Calu3 (cell line): ENCODE measurements at regions not wholly inside any gene's neighbourhood (a gene's known extent, or its start where the extent isn't known, plus 50 kb on each side); places are given as distances from the start of the nearest gene placed in this dataset.

Experiments
- BruUV-seq: library from RNA; stranded (reverse); fragments of 400-500 nt; replicated peaks from 2 replicates; lab custom pipeline; 2021; lab: Mats Ljungman, UMichigan
- CTCF ChIA-PET: fragments of 300-600 bp; sonication (Branson Sonifier 250); formaldehyde crosslinking; loops from one replicate; lab custom pipeline; 2022; ENCODE audit warnings: antibody characterized with exemption; lab: Charles Lee
- DNase-seq: peaks from one replicate; pipeline ENCODE4 v3.0.0; 2022
- H3K27ac Mint-ChIP-seq: one replicate; pipeline ENCODE4 v1.8.0; 2022; ENCODE audit warnings: mixed read lengths; ENCODE audit not compliant: unreplicated experiment
- H3K27me3 Mint-ChIP-seq: one replicate; pipeline ENCODE4 v1.8.0; 2022; ENCODE audit warnings: mixed read lengths; ENCODE audit not compliant: unreplicated experiment
- H3K36me3 Mint-ChIP-seq: one replicate; pipeline ENCODE4 v1.8.0; 2022; ENCODE audit warnings: mild to moderate bottlenecking, moderate library complexity, mixed read lengths; ENCODE audit not compliant: insufficient read depth, unreplicated experiment
- H3K4me1 Mint-ChIP-seq: one replicate; pipeline ENCODE4 v1.8.0; 2022; ENCODE audit warnings: mild to moderate bottlenecking, low read depth, mixed read lengths; ENCODE audit not compliant: unreplicated experiment
- H3K4me3 Mint-ChIP-seq: one replicate; pipeline ENCODE4 v1.8.0; 2022; ENCODE audit warnings: mild to moderate bottlenecking, low read depth, moderate library complexity, mixed read lengths; ENCODE audit not compliant: unreplicated experiment
- H3K9me3 Mint-ChIP-seq: one replicate; pipeline ENCODE4 v1.8.0; 2022; ENCODE audit warnings: low read depth, mixed read lengths; ENCODE audit not compliant: unreplicated experiment
- CTCF ChIP-seq: fragments of 200-600 bp; IDR thresholded peaks from one replicate; pipeline ENCODE4 v1.8.0; 2022; ENCODE audit warnings: antibody characterized with exemption; ENCODE audit not compliant: unreplicated experiment
- intact Hi-C: fragments of 100-400 bp; cut with micrococcal nuclease; formaldehyde crosslinking; loops from one replicate; pipeline ENCODE4 v1.10.0; 2022; ENCODE audit not compliant: unreplicated experiment

DNA sequence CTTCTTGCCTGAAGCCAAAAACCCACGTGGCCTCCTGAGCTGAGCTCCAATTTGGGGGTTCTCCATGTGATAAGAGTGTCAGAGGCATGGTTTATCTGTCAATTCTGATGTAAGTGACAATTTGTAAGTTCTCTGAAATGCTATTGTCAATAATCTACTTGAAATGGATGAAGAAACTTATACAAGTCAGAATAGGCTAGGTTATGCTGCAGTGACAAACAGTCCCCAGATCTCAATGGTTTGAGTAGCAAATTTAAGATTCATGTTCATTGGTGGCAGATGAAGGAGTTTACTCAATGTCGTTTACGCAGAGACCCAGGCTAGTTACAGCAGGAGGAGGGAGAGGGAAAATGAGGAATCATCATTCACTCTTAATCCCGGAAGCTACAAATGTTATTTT is 352.4 kb downstream of the KIF16B start:
- CTCF ChIA-PET = no interaction called here
- Mint-ChIP-seq H3K9me3 (no peaks in the 10 kb centered on the region), H3K4me1 (no peaks in the 10 kb centered on the region), H3K36me3 (no peaks in the 10 kb centered on the region), H3K4me3 (no peak overlapping the region), H3K27me3 (no peaks in the 10 kb centered on the region), H3K27ac (no peak overlapping the region)
- no peak for TF ChIP-seq CTCF
- DNase-seq = no peak
- BruUV-seq = no TSS peak
- intact Hi-C loops = no loop called here

DNA sequence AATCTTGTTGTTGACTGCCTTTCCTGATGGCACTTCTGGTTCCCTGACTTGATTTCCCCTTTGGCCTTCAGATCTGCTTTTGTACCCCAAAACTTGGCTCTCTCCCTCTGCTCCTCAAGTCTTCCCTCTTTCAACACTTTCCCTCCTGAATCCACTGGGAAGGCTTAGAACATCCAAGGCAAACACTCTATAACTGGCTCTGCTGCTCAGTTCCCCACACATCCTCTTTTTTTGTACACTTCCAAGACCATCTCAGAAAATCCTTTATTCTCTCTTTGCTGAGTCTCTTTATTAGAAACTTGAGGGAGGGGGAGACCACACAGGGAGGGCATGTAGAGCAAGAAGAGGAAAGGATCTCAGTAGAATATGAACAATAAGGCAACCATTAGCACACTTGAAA is 354.1 kb downstream of the KIF16B start:
- no peaks in the 10 kb centered on the region for H3K27me3 Mint-ChIP-seq
- intact Hi-C loops = no loop called here
- H3K4me3 Mint-ChIP-seq = no peak overlapping the region
- no peak for TF ChIP-seq CTCF
- no peaks in the 10 kb centered on the region for H3K4me1 Mint-ChIP-seq
- no peak for DNase-seq
- no peak overlapping the region for H3K27ac Mint-ChIP-seq
- no peaks in the 10 kb centered on the region for H3K9me3 Mint-ChIP-seq
- CTCF ChIA-PET = no interaction called here
- H3K36me3 Mint-ChIP-seq = no peaks in the 10 kb centered on the region
- BruUV-seq = no TSS peak

GRCh38 chr20:16216914-16217230 is 356.4 kb downstream of the KIF16B start:
- BruUV-seq = no TSS peak
- H3K4me3 Mint-ChIP-seq = no peak overlapping the region
- CTCF ChIA-PET = no interaction called here
- H3K9me3 Mint-ChIP-seq = no peaks in the 10 kb centered on the region
- intact Hi-C loops = no loop called here
- no peaks in the 10 kb centered on the region for H3K36me3 Mint-ChIP-seq
- no peak for DNase-seq
- H3K27ac Mint-ChIP-seq = no peak overlapping the region
- no peak for TF ChIP-seq CTCF
- H3K27me3 Mint-ChIP-seq = no peaks in the 10 kb centered on the region
- no peaks in the 10 kb centered on the region for H3K4me1 Mint-ChIP-seq

- no TSS peak for BruUV-seq
- DNase-seq = no peak
- intact Hi-C loops = no loop called here
- no peaks in the 10 kb centered on the region for H3K4me1 Mint-ChIP-seq
- H3K4me3 Mint-ChIP-seq = no peak overlapping the region
- no peaks in the 10 kb centered on the region for H3K27me3 Mint-ChIP-seq
- no peak for TF ChIP-seq CTCF
- CTCF ChIA-PET = no interaction called here
- H3K36me3 Mint-ChIP-seq = no peaks in the 10 kb centered on the region
- no peak overlapping the region for H3K27ac Mint-ChIP-seq
- H3K9me3 Mint-ChIP-seq = no peaks in the 10 kb centered on the region
Observed at GRCh38 chr20:16216227-16216913, 356.9 kb downstream of the KIF16B start.
